Endothelial cell of umbilical vein (primary cell): ENCODE measurements at regions not wholly inside any gene's neighbourhood (a gene's known extent, or its start where the extent isn't known, plus 50 kb on each side); places are given as distances from the start of the nearest gene placed in this dataset.

Experiments
- BruUV-seq: library from RNA; stranded (reverse); fragments of 400-500 nt; replicated peaks from 2 replicates; lab custom pipeline; 2021; lab: Mats Ljungman, UMichigan
- CTCF ChIA-PET: fragments of 300-600, 350-600 bp; sonication (Branson Sonifier 250); formaldehyde crosslinking; loops from one replicate; lab custom pipeline; 2021; ENCODE audit warnings: antibody characterized with exemption, inconsistent platforms; lab: Charles Lee
- POLR2A ChIA-PET: fragments of 300-600, 350-600 bp; sonication (Branson Sonifier 250); formaldehyde crosslinking; loops from one replicate; lab custom pipeline; 2021; ENCODE audit warnings: antibody characterized with exemption, inconsistent platforms; lab: Charles Lee
- DNase-seq: peaks from one replicate; pipeline ENCODE4 v3.0.0-alpha.2; 2011; ENCODE audit warnings: low read depth, low spot score
- FAIRE-seq: peaks from 2 replicates; lab custom pipeline; 2011; peaks lifted over from hg19 to GRCh38; lab: Jason Lieb, UNC
- H2AFZ ChIP-seq: 2 replicates; pipeline ENCODE4 v1.6.0; 2012; ENCODE audit warnings: low read depth, low read length, control low read depth, inconsistent platforms
- H3K27ac ChIP-seq: 2 replicates; pipeline ENCODE4 v1.5.1; 2011; ENCODE audit warnings: low read depth, mild to moderate bottlenecking, control low read depth, low read length, moderate library complexity; ENCODE audit not compliant: insufficient read depth
- H3K27me3 ChIP-seq, 2 experiments: 2 replicates each; pipeline versions ENCODE4 v1.6.0 to v1.6.1; 2011; ENCODE audit warnings: low read length in 2 of 2, mixed read lengths in 1 of 2; ENCODE audit not compliant: control insufficient read depth in 2 of 2, insufficient read depth in 2 of 2
- H3K36me3 ChIP-seq, 2 experiments: 2 replicates in 1 of 2; 3 replicates in 1 of 2; pipeline ENCODE4 v1.5.1; 2011; ENCODE audit warnings: low read length in 2 of 2, mild to moderate bottlenecking in 1 of 2, moderate library complexity in 1 of 2; ENCODE audit not compliant: control insufficient read depth in 2 of 2, insufficient read depth in 2 of 2; ENCODE audit errors: extremely low read depth in 1 of 2
- H3K4me1 ChIP-seq: 3 replicates; pipeline ENCODE4 v1.5.1; 2011; ENCODE audit warnings: mild to moderate bottlenecking, low read length; ENCODE audit not compliant: control insufficient read depth, insufficient read depth; ENCODE audit errors: extremely low read depth
- H3K4me2 ChIP-seq: 2 replicates; pipeline ENCODE4 v1.6.1; 2011; ENCODE audit warnings: low read length, control low read depth, mixed read lengths; ENCODE audit not compliant: insufficient read depth
- H3K4me3 ChIP-seq, 3 experiments: fragments of 200-600 bp in 1 of 3; sonication (generic), shearing (Covaris generic) in 1 of 3; replicated peaks in 1 of 3; 2 replicates each; pipeline ENCODE4 v1.5.1; 2011 to 2016; ENCODE audit warnings: control low read depth in 3 of 3, low read length in 3 of 3, mild to moderate bottlenecking in 2 of 3, inconsistent platforms in 1 of 3, low read depth in 1 of 3, moderate library complexity in 1 of 3; ENCODE audit not compliant: insufficient read depth in 1 of 3
- H3K79me2 ChIP-seq: 2 replicates; pipeline ENCODE4 v1.6.0; 2012; ENCODE audit warnings: low read length, inconsistent platforms; ENCODE audit not compliant: control insufficient read depth, insufficient read depth
- H3K9ac ChIP-seq: replicated peaks from 2 replicates; pipeline ENCODE3; 2011; ENCODE audit warnings: low read length, control low read depth; ENCODE audit not compliant: insufficient read depth; ENCODE audit errors: extremely low read depth
- H3K9me1 ChIP-seq: replicated peaks from 3 replicates; pipeline ENCODE4 v1.6.0; 2011; ENCODE audit warnings: mild to moderate bottlenecking, low read length; ENCODE audit not compliant: control insufficient read depth, insufficient read depth; ENCODE audit errors: extremely low read depth
- H3K9me3 ChIP-seq: replicated peaks from 2 replicates; pipeline ENCODE4 v1.5.1; 2012; ENCODE audit warnings: low read length, inconsistent platforms; ENCODE audit not compliant: control insufficient read depth, insufficient read depth
- H4K20me1 ChIP-seq: replicated peaks from 2 replicates; pipeline ENCODE3; 2011; ENCODE audit warnings: mild to moderate bottlenecking, low read length; ENCODE audit not compliant: control insufficient read depth, insufficient read depth; ENCODE audit errors: extremely low read depth
- CTCF ChIP-seq, 2 donors: IDR thresholded peaks; 1 replicate in 1 of 2; 2 replicates in 1 of 2; pipeline ENCODE4 v1.5.1; 2011; ENCODE audit warnings: low read length in 2 of 2, mild to moderate bottlenecking in 2 of 2, moderate library complexity in 2 of 2, control low read depth in 1 of 2, inconsistent platforms in 1 of 2, low read depth in 1 of 2; ENCODE audit not compliant: insufficient read depth in 1 of 2; ENCODE audit errors: extremely low read depth in 1 of 2
- EZH2 ChIP-seq: IDR thresholded peaks from 2 replicates; pipeline ENCODE4 v1.6.1; 2012; ENCODE audit warnings: borderline replicate concordance, low read depth, mild to moderate bottlenecking, moderate library complexity, low read length, inconsistent platforms; ENCODE audit not compliant: severe bottlenecking
- FOS ChIP-seq: IDR thresholded peaks from 2 replicates; pipeline ENCODE4 v1.6.1; 2011; ENCODE audit warnings: mild to moderate bottlenecking, low read length, moderate library complexity, borderline replicate concordance; ENCODE audit not compliant: insufficient read depth
- GATA2 ChIP-seq: IDR thresholded peaks from 2 replicates; pipeline ENCODE4 v1.7.0; 2011; ENCODE audit warnings: low read depth, mild to moderate bottlenecking, moderate library complexity, mixed read lengths, low read length; ENCODE audit not compliant: insufficient read length, insufficient read depth
- JUN ChIP-seq: IDR thresholded peaks from 2 replicates; pipeline ENCODE4 v1.6.1; 2011; ENCODE audit warnings: borderline replicate concordance, low read depth; ENCODE audit not compliant: insufficient read length, insufficient read depth
- MYC ChIP-seq: IDR thresholded peaks from one replicate; pipeline ENCODE4 v1.6.1; 2011; ENCODE audit warnings: mild to moderate bottlenecking, low read depth, low read length
- POLR2A ChIP-seq: IDR thresholded peaks from 2 replicates; pipeline ENCODE4 v1.6.1; 2012; ENCODE audit warnings: low read depth, mild to moderate bottlenecking, control low read depth, low read length
- POLR2AphosphoS5 ChIP-seq: IDR thresholded peaks from 2 replicates; pipeline ENCODE4 v1.6.1; 2012; ENCODE audit warnings: low read depth, mild to moderate bottlenecking, control low read depth, low read length, moderate library complexity; ENCODE audit not compliant: insufficient read depth
- dilution Hi-C: fragments of 300-500 bp; cut with MboI; formaldehyde crosslinking; loops from one replicate; pipeline ENCODE4 v1.15.0; 2019; ENCODE audit warnings: low sequenced_read_pairs; ENCODE audit not compliant: extremely low pct_ligation_motif_present
- intact Hi-C: fragments of 100-400 bp; cut with micrococcal nuclease; formaldehyde crosslinking; loops from one replicate; pipeline ENCODE4 v1.10.0; 2022
- TF ChIP-seq, protein P1 (sequence below): IDR thresholded peaks from 2 replicates; pipeline ENCODE4 v1.6.1; 2011; ENCODE audit not compliant: insufficient read depth, insufficient read length

- BruUV-seq = no TSS peak
- intact Hi-C loops (no loop called here), dilution Hi-C loops (no loop called here)
- TF ChIP-seq POLR2A (no peak), POLR2AphosphoS5 (no peak), CTCF (IDR thresholded peaks at IDR 0.05; ENCODE audit: extremely low read depth in 1 of 2, insufficient read depth in 1 of 2, low read depth in 1 of 2, low read length in 2 of 2) (no peak), EZH2 (no peak), JUN (no peak), GATA2 (no peak), FOS (no peak), MYC (no peak)
- TF ChIP-seq, protein P1, sequence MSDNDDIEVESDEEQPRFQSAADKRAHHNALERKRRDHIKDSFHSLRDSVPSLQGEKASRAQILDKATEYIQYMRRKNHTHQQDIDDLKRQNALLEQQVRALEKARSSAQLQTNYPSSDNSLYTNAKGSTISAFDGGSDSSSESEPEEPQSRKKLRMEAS = no peak
- Histone ChIP-seq H3K4me3 (no peak overlapping the region), H3K27me3 (no peaks in the 10 kb centered on the region), H4K20me1 (no peaks in the 10 kb centered on the region), H3K4me2 (no peak overlapping the region), H3K9me3 (no peaks in the 10 kb centered on the region), H2AFZ (no peak overlapping the region), H3K36me3 (no peaks in the 10 kb centered on the region), H3K9me1 (no peaks in the 10 kb centered on the region), H3K9ac (no peak overlapping the region), H3K79me2 (no peaks in the 10 kb centered on the region), H3K4me1 (no peaks in the 10 kb centered on the region), H3K27ac (no peak overlapping the region)
- FAIRE-seq (no peak), DNase-seq (no peak)
- CTCF ChIA-PET = no interaction called here
- POLR2A ChIA-PET = no interaction called here
Measured at GRCh38 chr6:86107985-86108384, 465.3 kb upstream of the SYNCRIP start.
